Calu3 (cell line): ENCODE measurements at regions not wholly inside any gene's neighbourhood (a gene's known extent, or its start where the extent isn't known, plus 50 kb on each side); places are given as distances from the start of the nearest gene placed in this dataset.

Experiments used
- BruUV-seq: library from RNA; stranded (reverse); fragments of 400-500 nt; replicated peaks from 2 replicates; lab custom pipeline; 2021; lab: Mats Ljungman, UMichigan
- CTCF ChIA-PET: fragments of 300-600 bp; sonication (Branson Sonifier 250); formaldehyde crosslinking; loops from one replicate; lab custom pipeline; 2022; ENCODE audit warnings: antibody characterized with exemption; lab: Charles Lee
- DNase-seq: peaks from one replicate; pipeline ENCODE4 v3.0.0; 2022
- H3K27ac Mint-ChIP-seq: one replicate; pipeline ENCODE4 v1.8.0; 2022; ENCODE audit warnings: mixed read lengths; ENCODE audit not compliant: unreplicated experiment
- H3K27me3 Mint-ChIP-seq: one replicate; pipeline ENCODE4 v1.8.0; 2022; ENCODE audit warnings: mixed read lengths; ENCODE audit not compliant: unreplicated experiment
- H3K36me3 Mint-ChIP-seq: one replicate; pipeline ENCODE4 v1.8.0; 2022; ENCODE audit warnings: mild to moderate bottlenecking, moderate library complexity, mixed read lengths; ENCODE audit not compliant: insufficient read depth, unreplicated experiment
- H3K4me1 Mint-ChIP-seq: one replicate; pipeline ENCODE4 v1.8.0; 2022; ENCODE audit warnings: mild to moderate bottlenecking, low read depth, mixed read lengths; ENCODE audit not compliant: unreplicated experiment
- H3K4me3 Mint-ChIP-seq: one replicate; pipeline ENCODE4 v1.8.0; 2022; ENCODE audit warnings: mild to moderate bottlenecking, low read depth, moderate library complexity, mixed read lengths; ENCODE audit not compliant: unreplicated experiment
- H3K9me3 Mint-ChIP-seq: one replicate; pipeline ENCODE4 v1.8.0; 2022; ENCODE audit warnings: low read depth, mixed read lengths; ENCODE audit not compliant: unreplicated experiment
- CTCF ChIP-seq: fragments of 200-600 bp; IDR thresholded peaks from one replicate; pipeline ENCODE4 v1.8.0; 2022; ENCODE audit warnings: antibody characterized with exemption; ENCODE audit not compliant: unreplicated experiment
- intact Hi-C: fragments of 100-400 bp; cut with micrococcal nuclease; formaldehyde crosslinking; loops from one replicate; pipeline ENCODE4 v1.10.0; 2022; ENCODE audit not compliant: unreplicated experiment

- peak; percentile 39 for DNase-seq
- H3K4me1 Mint-ChIP-seq = peaks cover 9% of the 10 kb centered on the region
- BruUV-seq = no TSS peak
- CTCF ChIA-PET = interaction anchor here (0.6 kb wide), 1 partner anchor 440 kb away, joined by 3 read pairs; no protein-coding TSS in a partner anchor
- H3K36me3 Mint-ChIP-seq = no peaks in the 10 kb centered on the region
- intact Hi-C loops = no loop called here
- no peak overlapping the region for H3K4me3 Mint-ChIP-seq
- no peak for TF ChIP-seq CTCF
- H3K27me3 Mint-ChIP-seq = no peaks in the 10 kb centered on the region
- H3K9me3 Mint-ChIP-seq = no peaks in the 10 kb centered on the region
- no peak overlapping the region for H3K27ac Mint-ChIP-seq
These were observed 291.0 kb downstream of the TBL1XR1 start for GRCh38 chr3:176906046-176906905.

GRCh38 chr3:176905331-176905730 is 292.0 kb downstream of the TBL1XR1 start:
- CTCF ChIA-PET = no interaction called here
- no peak for DNase-seq
- Mint-ChIP-seq H3K27me3 (no peaks in the 10 kb centered on the region), H3K27ac (no peak overlapping the region), H3K9me3 (no peaks in the 10 kb centered on the region), H3K36me3 (no peaks in the 10 kb centered on the region), H3K4me1 (peaks cover 9% of the 10 kb centered on the region), H3K4me3 (no peak overlapping the region)
- BruUV-seq = no TSS peak
- TF ChIP-seq CTCF = no peak
- intact Hi-C loops = no loop called here

GRCh38 chr3:176904506-176904905 is 292.8 kb downstream of the TBL1XR1 start:
- no peak for TF ChIP-seq CTCF
- peaks cover 9% of the 10 kb centered on the region for H3K4me1 Mint-ChIP-seq
- H3K4me3 Mint-ChIP-seq = no peak overlapping the region
- H3K27me3 Mint-ChIP-seq = peaks cover 4% of the 10 kb centered on the region
- intact Hi-C loops = no loop called here
- CTCF ChIA-PET = no interaction called here
- H3K36me3 Mint-ChIP-seq = no peaks in the 10 kb centered on the region
- no peak for DNase-seq
- H3K9me3 Mint-ChIP-seq = peaks cover under 1% of the 10 kb centered on the region
- no TSS peak for BruUV-seq
- no peak overlapping the region for H3K27ac Mint-ChIP-seq

GRCh38 chr3:176896640-176897039 is 300.6 kb downstream of the TBL1XR1 start:
- TF ChIP-seq CTCF = no peak
- no peak overlapping the region for H3K4me3 Mint-ChIP-seq
- no TSS peak for BruUV-seq
- peaks cover 8% of the 10 kb centered on the region for H3K9me3 Mint-ChIP-seq
- no peak for DNase-seq
- peaks cover 10% of the 10 kb centered on the region for H3K27me3 Mint-ChIP-seq
- intact Hi-C loops = no loop called here
- H3K4me1 Mint-ChIP-seq = no peaks in the 10 kb centered on the region
- H3K36me3 Mint-ChIP-seq = no peaks in the 10 kb centered on the region
- CTCF ChIA-PET = no interaction called here
- H3K27ac Mint-ChIP-seq = no peak overlapping the region
